GM23338 (cell line): ENCODE measurements at regions not wholly inside any gene's neighbourhood (a gene's known extent, or its start where the extent isn't known, plus 50 kb on each side); places are given as distances from the start of the nearest gene placed in this dataset.
A peak's percentile ranks its signal among the peaks of the same experiment; 100 is the strongest.

Experiments
- ATAC-seq: fragments of 200-7000 bp; cut with Tn5 transposase; 3 replicates; pipeline ENCODE4 v1.9.1; 2020
- DNase-seq: peaks from one replicate; pipeline ENCODE4 v3.0.0-alpha.2; 2015; ENCODE audit warnings: low spot score
- H2AFZ ChIP-seq: fragments of 200-600 bp; sonication (generic); 2 replicates; pipeline ENCODE4 v1.8.0; 2016; ENCODE audit warnings: antibody characterized with exemption, mild to moderate bottlenecking, moderate library complexity
- H3F3A ChIP-seq: fragments of 200-600 bp; sonication (generic); replicated peaks from 2 replicates; pipeline ENCODE4 v1.8.0; 2017; ENCODE audit warnings: antibody characterized with exemption, mixed run types, low read depth
- H3K27ac ChIP-seq: fragments of 200-600 bp; sonication (generic); 2 replicates; pipeline ENCODE4 v1.6.1; 2016; ENCODE audit warnings: low read depth
- H3K27me3 ChIP-seq: fragments of 200-600 bp; sonication (generic); 2 replicates; pipeline ENCODE4 v1.8.0; 2016; ENCODE audit warnings: mild to moderate bottlenecking, mixed run types, moderate library complexity; ENCODE audit not compliant: insufficient read depth
- H3K36me3 ChIP-seq: fragments of 200-600 bp; sonication (generic); 2 replicates; pipeline ENCODE4 v1.8.0; 2016; ENCODE audit warnings: mild to moderate bottlenecking; ENCODE audit not compliant: insufficient read depth
- H3K4me1 ChIP-seq: fragments of 200-600 bp; sonication (generic); 2 replicates; pipeline ENCODE4 v1.8.0; 2016; ENCODE audit warnings: mild to moderate bottlenecking, moderate library complexity; ENCODE audit not compliant: insufficient read depth
- H3K4me2 ChIP-seq: fragments of 200-600 bp; sonication (generic); 2 replicates; pipeline ENCODE4 v1.7.1; 2017; ENCODE audit warnings: mixed run types
- H3K4me3 ChIP-seq: fragments of 200-600 bp; sonication (generic); 2 replicates; pipeline ENCODE4 v1.6.1; 2016; ENCODE audit warnings: mixed run types
- H3K79me2 ChIP-seq: fragments of 200-600 bp; sonication (generic); replicated peaks from 2 replicates; pipeline ENCODE4 v1.8.0; 2017; ENCODE audit warnings: mild to moderate bottlenecking; ENCODE audit not compliant: insufficient read depth
- H3K9me2 ChIP-seq: fragments of 200-600 bp; sonication (generic); 2 replicates; pipeline ENCODE4 v1.8.0; 2017; ENCODE audit not compliant: insufficient read depth
- H4K20me1 ChIP-seq: fragments of 200-600 bp; sonication (generic); replicated peaks from 2 replicates; pipeline ENCODE4 v1.8.0; 2017; ENCODE audit warnings: mild to moderate bottlenecking; ENCODE audit not compliant: insufficient read depth
- H3K27ac Mint-ChIP-seq: 2 replicates; pipeline ENCODE4 v1.8.0; 2020; ENCODE audit warnings: inconsistent platforms, mild to moderate bottlenecking, moderate library complexity, mixed read lengths
- H3K27me3 Mint-ChIP-seq: 3 replicates; pipeline ENCODE4 v1.8.0; 2022; ENCODE audit warnings: low read depth, mild to moderate bottlenecking, moderate library complexity, mixed read lengths, inconsistent platforms; ENCODE audit not compliant: insufficient read depth, poor library complexity
- H3K36me3 Mint-ChIP-seq: 3 replicates; pipeline ENCODE4 v1.8.0; 2021; ENCODE audit warnings: low read depth, mild to moderate bottlenecking, inconsistent platforms, moderate library complexity, mixed read lengths
- H3K4me1 Mint-ChIP-seq: 3 replicates; pipeline ENCODE4 v1.8.0; 2020; ENCODE audit warnings: mild to moderate bottlenecking, inconsistent platforms, mixed read lengths
- H3K4me3 Mint-ChIP-seq: 3 replicates; pipeline ENCODE4 v1.8.0; 2021; ENCODE audit warnings: moderate library complexity, mild to moderate bottlenecking, inconsistent platforms, mixed read lengths
- H3K9me3 Mint-ChIP-seq: 3 replicates; pipeline ENCODE4 v1.8.0; 2020; ENCODE audit warnings: moderate library complexity, mild to moderate bottlenecking, inconsistent platforms, mixed read lengths
- CREB1 ChIP-seq: fragments of 250-450 bp; sonication (Bioruptor Pico); IDR thresholded peaks from 2 replicates; pipeline ENCODE4 v1.5.0; 2020; ENCODE audit warnings: low read depth, mild to moderate bottlenecking, moderate library complexity
- CTCF ChIP-seq, 2 experiments: fragments of 200-600 bp in 1 of 2; sonication (generic) in 1 of 2; conservative IDR thresholded peaks; 2 replicates each; pipeline versions ENCODE4 v1.5.1 to v1.6.1; 2016 to 2017; ENCODE audit warnings: antibody characterized with exemption in 2 of 2, low read depth in 2 of 2, mild to moderate bottlenecking in 2 of 2, moderate library complexity in 1 of 2
- ETS1 ChIP-seq: IDR thresholded peaks from 2 replicates; pipeline ENCODE4 v1.6.1; 2016; ENCODE audit warnings: antibody characterized with exemption
- EZH2 ChIP-seq: fragments of 200-600 bp; sonication (generic); IDR thresholded peaks from one replicate; pipeline ENCODE4 v1.8.0; 2017; ENCODE audit warnings: antibody characterized with exemption, mild to moderate bottlenecking, low read depth; ENCODE audit not compliant: unreplicated experiment
- EZH2phosphoT487 ChIP-seq: fragments of 200-600 bp; sonication (generic); IDR thresholded peaks from one replicate; pipeline ENCODE4 v1.8.1; 2018; ENCODE audit warnings: antibody characterized with exemption; ENCODE audit not compliant: unreplicated experiment
- JUNB ChIP-seq: IDR thresholded peaks from one replicate; pipeline ENCODE4 v1.6.1; 2016; ENCODE audit warnings: antibody characterized with exemption; ENCODE audit not compliant: unreplicated experiment
- NANOG ChIP-seq: IDR thresholded peaks from 2 replicates; pipeline ENCODE4 v1.6.1; 2016; ENCODE audit warnings: antibody characterized with exemption, borderline replicate concordance
- POLR2AphosphoS5 ChIP-seq: IDR thresholded peaks from 2 replicates; pipeline ENCODE4 v1.6.1; 2016; ENCODE audit warnings: antibody characterized with exemption, low read depth
- STAT1 ChIP-seq: IDR thresholded peaks from one replicate; pipeline ENCODE4 v1.6.1; 2016; ENCODE audit warnings: antibody characterized with exemption; ENCODE audit not compliant: unreplicated experiment
- ZNF114 ChIP-seq: fragments of 250-450 bp; sonication (Bioruptor Pico); IDR thresholded peaks from 2 replicates; pipeline ENCODE4 v1.5.0; 2020; ENCODE audit warnings: mild to moderate bottlenecking, moderate library complexity
- ZNF331 ChIP-seq: fragments of 250-450 bp; sonication (Bioruptor Pico); IDR thresholded peaks from 2 replicates; pipeline ENCODE4 v1.5.0; 2020; ENCODE audit warnings: low read depth, mild to moderate bottlenecking, moderate library complexity

GRCh38 chrX:11040405-11040804 lies 70.7 kb upstream of the HCCS start:
- Histone ChIP-seq H3K4me2 (no peak overlapping the region), H3K9me2 (no peaks in the 10 kb centered on the region), H3K27ac (no peak overlapping the region), H4K20me1 (no peaks in the 10 kb centered on the region), H3K36me3 (no peaks in the 10 kb centered on the region), H3K27me3 (no peaks in the 10 kb centered on the region), H3K4me3 (no peak overlapping the region), H3K79me2 (no peaks in the 10 kb centered on the region), H3K4me1 (peaks cover under 1% of the 10 kb centered on the region; the same call in 1 of the 2 replicates), H3F3A (no peaks in the 10 kb centered on the region), H2AFZ (no peak overlapping the region)
- Mint-ChIP-seq H3K27ac (no peak overlapping the region), H3K4me3 (no peak overlapping the region), H3K4me1 (no peaks in the 10 kb centered on the region), H3K27me3 (peaks cover 2% of the 10 kb centered on the region), H3K36me3 (no peaks in the 10 kb centered on the region), H3K9me3 (no peaks in the 10 kb centered on the region)
- DNase-seq = no peak
- no peak for ATAC-seq
- TF ChIP-seq CTCF (conservative IDR thresholded peaks at IDR 0.05; ENCODE audit: low read depth in 2 of 2) (peak; percentile 20 to 37; a peak in 2 of 4 replicates), POLR2AphosphoS5 (no peak), ETS1 (no peak), JUNB (no peak), EZH2phosphoT487 (no peak), EZH2 (no peak), STAT1 (no peak), NANOG (no peak)

- H3K4me2 ChIP-seq = no peak overlapping the region
- no peak for DNase-seq
- H3K4me1 ChIP-seq = no peaks in the 10 kb centered on the region
- Mint-ChIP-seq H3K4me1 (no peaks in the 10 kb centered on the region), H3K27ac (no peak overlapping the region), H3K36me3 (no peaks in the 10 kb centered on the region), H3K4me3 (no peak overlapping the region), H3K9me3 (no peaks in the 10 kb centered on the region; the same call in 2 of the 3 replicates), H3K27me3 (peaks cover 2% of the 10 kb centered on the region)
- H3K27me3 ChIP-seq = no peaks in the 10 kb centered on the region
- H3K79me2 ChIP-seq = no peaks in the 10 kb centered on the region
- no peaks in the 10 kb centered on the region for H3F3A ChIP-seq
- no peaks in the 10 kb centered on the region for H3K9me2 ChIP-seq
- no peak for ATAC-seq
- TF ChIP-seq STAT1 = no peak
- no peak for TF ChIP-seq ETS1
- TF ChIP-seq ZNF114 = no peak
- TF ChIP-seq ZNF331 (CRISPR knock-in tag) = no peak
- no peak for TF ChIP-seq EZH2
- TF ChIP-seq CTCF (conservative IDR thresholded peaks at IDR 0.05; ENCODE audit: low read depth in 2 of 2) = no peak
- no peak for TF ChIP-seq CREB1
- no peak for TF ChIP-seq POLR2AphosphoS5
- no peak overlapping the region for H3K27ac ChIP-seq
- H2AFZ ChIP-seq = no peak overlapping the region
- H3K36me3 ChIP-seq = no peaks in the 10 kb centered on the region
- no peak overlapping the region for H3K4me3 ChIP-seq
- no peaks in the 10 kb centered on the region for H4K20me1 ChIP-seq
Measured at GRCh38 chrX:11040996-11041395, 70.1 kb upstream of the HCCS start.
